ENCODE measurements at regions not wholly inside any gene's neighbourhood (a gene's known extent, or its start where the extent isn't known, plus 50 kb on each side); places are given as distances from the start of the nearest gene placed in this dataset.

DNA sequence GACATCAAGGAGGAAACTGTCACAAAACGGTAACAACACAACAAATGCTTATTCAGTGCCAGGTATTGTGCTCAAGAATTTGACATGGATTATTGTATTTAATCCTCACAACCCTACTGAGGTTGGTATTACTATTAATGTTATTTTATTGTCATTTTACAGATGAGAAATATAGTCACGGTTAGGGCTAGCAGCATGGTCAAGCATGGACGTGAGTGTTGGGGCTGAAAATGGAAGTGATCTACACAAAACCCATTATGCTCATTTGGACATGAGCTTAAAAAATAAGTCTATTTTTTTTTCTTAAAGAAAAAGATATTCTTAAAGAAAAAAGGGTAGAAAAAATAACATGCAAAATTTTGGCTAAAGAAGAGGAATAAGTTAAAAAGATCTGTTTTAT lies 141.3 kb upstream of the SOX2 start:
- Histone ChIP-seq H3K4me3 (ENCODE audit: insufficient read depth, low read length, poor library complexity, severe bottlenecking) (no peak overlapping the region), H3K36me3 (ENCODE audit: low read length) (no peaks in the 10 kb centered on the region), H3K27ac (ENCODE audit: low read depth, low read length) (no peak overlapping the region), H4K20me1 (ENCODE audit: low read depth, low read length) (no peaks in the 10 kb centered on the region), H3K9me3 (ENCODE audit: insufficient read depth, low read length) (no peaks in the 10 kb centered on the region), H3K27me3 (ENCODE audit: low read length) (no peaks in the 10 kb centered on the region), H3F3A (ENCODE audit: insufficient read depth) (no peaks in the 10 kb centered on the region), H3K9me2 (replicated peaks; ENCODE audit: insufficient read depth, low read length) (no peaks in the 10 kb centered on the region), H3K4me2 (ENCODE audit: low read depth, low read length, poor library complexity, severe bottlenecking) (no peak overlapping the region), H3K79me2 (ENCODE audit: insufficient read depth, low read length) (no peaks in the 10 kb centered on the region), H2AFZ (ENCODE audit: low read depth, low read length, severe bottlenecking) (no peak overlapping the region), H3K9ac (ENCODE audit: low read length) (no peak overlapping the region)
- TF ChIP-seq, protein P1, sequence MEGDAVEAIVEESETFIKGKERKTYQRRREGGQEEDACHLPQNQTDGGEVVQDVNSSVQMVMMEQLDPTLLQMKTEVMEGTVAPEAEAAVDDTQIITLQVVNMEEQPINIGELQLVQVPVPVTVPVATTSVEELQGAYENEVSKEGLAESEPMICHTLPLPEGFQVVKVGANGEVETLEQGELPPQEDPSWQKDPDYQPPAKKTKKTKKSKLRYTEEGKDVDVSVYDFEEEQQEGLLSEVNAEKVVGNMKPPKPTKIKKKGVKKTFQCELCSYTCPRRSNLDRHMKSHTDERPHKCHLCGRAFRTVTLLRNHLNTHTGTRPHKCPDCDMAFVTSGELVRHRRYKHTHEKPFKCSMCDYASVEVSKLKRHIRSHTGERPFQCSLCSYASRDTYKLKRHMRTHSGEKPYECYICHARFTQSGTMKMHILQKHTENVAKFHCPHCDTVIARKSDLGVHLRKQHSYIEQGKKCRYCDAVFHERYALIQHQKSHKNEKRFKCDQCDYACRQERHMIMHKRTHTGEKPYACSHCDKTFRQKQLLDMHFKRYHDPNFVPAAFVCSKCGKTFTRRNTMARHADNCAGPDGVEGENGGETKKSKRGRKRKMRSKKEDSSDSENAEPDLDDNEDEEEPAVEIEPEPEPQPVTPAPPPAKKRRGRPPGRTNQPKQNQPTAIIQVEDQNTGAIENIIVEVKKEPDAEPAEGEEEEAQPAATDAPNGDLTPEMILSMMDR (IDR thresholded peaks at IDR 0.05; ENCODE audit: insufficient read depth, low read length, poor library complexity, severe bottlenecking), result no peak
- no peak for TF ChIP-seq EZH2phosphoT487 (conservative IDR thresholded peaks at IDR 0.05; ENCODE audit: low read length)

DNA sequence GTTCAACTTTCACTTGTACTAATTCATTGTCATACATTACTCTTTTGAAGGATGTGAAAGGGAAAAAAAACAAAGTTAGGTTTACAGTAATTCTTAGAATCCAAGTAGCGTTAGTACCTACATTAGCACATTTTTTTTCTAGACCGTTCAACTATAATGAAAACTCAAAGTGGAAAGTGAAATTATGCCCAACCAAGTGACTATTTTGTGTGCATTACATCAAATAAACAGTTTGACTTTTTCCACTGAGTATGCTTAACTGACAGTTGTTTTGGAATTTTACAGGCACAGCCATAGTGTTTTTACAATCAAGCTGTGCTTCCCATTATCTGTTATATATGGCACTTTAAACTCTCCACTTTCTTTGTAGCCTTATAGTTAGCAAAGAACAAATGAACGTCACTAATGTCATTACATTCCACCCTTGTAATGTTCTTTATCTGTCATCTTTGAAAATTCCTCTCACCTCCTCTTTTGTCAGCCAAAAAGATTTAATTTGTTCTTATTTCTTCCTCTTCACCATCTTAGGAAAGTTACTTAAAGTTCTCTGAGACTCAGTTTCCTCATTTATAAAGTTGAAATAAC lies 142.3 kb upstream of the SOX2 start:
- Histone ChIP-seq H3K9me3 (ENCODE audit: insufficient read depth, low read length) (no peaks in the 10 kb centered on the region), H3F3A (ENCODE audit: insufficient read depth) (no peaks in the 10 kb centered on the region), H2AFZ (ENCODE audit: low read depth, low read length, severe bottlenecking) (no peak overlapping the region), H3K4me3 (ENCODE audit: insufficient read depth, low read length, poor library complexity, severe bottlenecking) (no peak overlapping the region), H4K20me1 (ENCODE audit: low read depth, low read length) (no peaks in the 10 kb centered on the region), H3K36me3 (ENCODE audit: low read length) (no peaks in the 10 kb centered on the region), H3K9me2 (replicated peaks; ENCODE audit: insufficient read depth, low read length) (no peaks in the 10 kb centered on the region), H3K4me2 (ENCODE audit: low read depth, low read length, poor library complexity, severe bottlenecking) (no peak overlapping the region), H3K79me2 (ENCODE audit: insufficient read depth, low read length) (no peaks in the 10 kb centered on the region), H3K27me3 (ENCODE audit: low read length) (no peaks in the 10 kb centered on the region), H3K27ac (ENCODE audit: low read depth, low read length) (no peak overlapping the region), H3K9ac (ENCODE audit: low read length) (no peak overlapping the region)
- TF ChIP-seq, protein P1 (IDR thresholded peaks at IDR 0.05; ENCODE audit: insufficient read depth, low read length, poor library complexity, severe bottlenecking), result no peak
- TF ChIP-seq EZH2phosphoT487 (conservative IDR thresholded peaks at IDR 0.05; ENCODE audit: low read length), result no peak

DNA sequence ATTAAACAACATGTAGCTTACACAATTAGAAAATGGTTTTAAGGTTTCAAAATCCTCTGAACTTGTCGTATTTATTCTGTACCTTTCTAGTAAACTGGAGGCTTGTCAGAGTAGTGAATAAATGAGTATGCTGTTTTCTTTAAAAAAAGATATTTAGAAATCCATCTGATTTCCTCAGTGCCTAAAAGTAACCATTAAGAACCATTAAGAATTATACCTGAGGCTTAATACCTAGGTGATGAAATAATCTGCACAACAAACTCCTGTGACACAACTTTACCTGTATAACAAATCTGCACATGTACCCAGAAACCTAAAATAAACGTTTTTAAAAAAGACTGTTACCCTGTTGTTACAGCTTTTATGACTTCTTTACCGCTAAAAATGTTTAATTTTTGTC lies 143.0 kb upstream of the SOX2 start:
- H2AFZ ChIP-seq (ENCODE audit: low read depth, low read length, severe bottlenecking), result no peak overlapping the region
- H3K27ac ChIP-seq (ENCODE audit: low read depth, low read length), result no peak overlapping the region
- no peaks in the 10 kb centered on the region for H3K79me2 ChIP-seq (ENCODE audit: insufficient read depth, low read length)
- H3K9ac ChIP-seq (ENCODE audit: low read length), result no peak overlapping the region
- TF ChIP-seq, protein P1 (IDR thresholded peaks at IDR 0.05; ENCODE audit: insufficient read depth, low read length, poor library complexity, severe bottlenecking), result no peak
- TF ChIP-seq EZH2phosphoT487 (conservative IDR thresholded peaks at IDR 0.05; ENCODE audit: low read length), result no peak
- no peaks in the 10 kb centered on the region for H3K9me2 ChIP-seq (replicated peaks; ENCODE audit: insufficient read depth, low read length)
- no peak overlapping the region for H3K4me3 ChIP-seq (ENCODE audit: insufficient read depth, low read length, poor library complexity, severe bottlenecking)
- no peaks in the 10 kb centered on the region for H4K20me1 ChIP-seq (ENCODE audit: low read depth, low read length)
- no peaks in the 10 kb centered on the region for H3K36me3 ChIP-seq (ENCODE audit: low read length)
- no peak overlapping the region for H3K4me2 ChIP-seq (ENCODE audit: low read depth, low read length, poor library complexity, severe bottlenecking)
- H3K27me3 ChIP-seq (ENCODE audit: low read length), result no peaks in the 10 kb centered on the region
- no peaks in the 10 kb centered on the region for H3F3A ChIP-seq (ENCODE audit: insufficient read depth)
- no peaks in the 10 kb centered on the region for H3K9me3 ChIP-seq (ENCODE audit: insufficient read depth, low read length)

Measured in SU-DHL-6 (cell line).